ENCODE measurements at regions not wholly inside any gene's neighbourhood (a gene's known extent, or its start where the extent isn't known, plus 50 kb on each side); places are given as distances from the start of the nearest gene placed in this dataset.

- TF ChIP-seq CTCF (conservative IDR thresholded peaks at IDR 0.05; ENCODE audit: low read depth in 2 of 2) (no peak), POLR2AphosphoS5 (IDR thresholded peaks at IDR 0.05; ENCODE audit: low read depth) (no peak), EZH2 (IDR thresholded peaks at IDR 0.05; ENCODE audit: low read depth, unreplicated experiment) (no peak), CREB1 (CRISPR knock-in tag; IDR thresholded peaks at IDR 0.05; ENCODE audit: low read depth) (no peak), REST (IDR thresholded peaks at IDR 0.05; ENCODE audit: unreplicated experiment) (no peak)
Measured at GRCh38 chr2:117339980-117340379, 474.5 kb upstream of the DDX18 start.
